GM21717 (cell line): ENCODE measurements at regions not wholly inside any gene's neighbourhood (a gene's known extent, or its start where the extent isn't known, plus 50 kb on each side); places are given as distances from the start of the nearest gene placed in this dataset.

Experiments used
- ATAC-seq: cut with Tn5 transposase; IDR thresholded peaks from one replicate; pipeline ENCODE4 v1.9.1; 2021; ENCODE audit warnings: mild to moderate bottlenecking, moderate library complexity; ENCODE audit not compliant: unreplicated experiment

DNA sequence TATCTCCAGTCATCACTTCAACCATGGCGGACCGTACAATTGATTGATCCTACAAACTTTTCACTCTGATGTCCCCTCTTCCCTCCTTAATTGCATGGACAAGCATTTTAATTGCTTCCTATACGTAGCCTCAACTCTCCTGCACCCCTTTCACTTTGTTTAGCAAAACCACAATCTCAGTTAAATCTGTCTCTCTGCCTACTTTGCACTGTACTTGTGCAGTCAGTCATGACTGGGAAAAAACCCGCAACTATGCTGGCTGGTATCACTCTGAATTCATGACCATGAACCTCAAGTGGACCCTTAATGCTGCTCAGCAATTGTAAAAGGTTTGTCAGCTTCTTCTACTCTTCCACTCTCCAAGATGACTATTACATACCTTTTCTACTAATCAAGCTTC lies 51.7 kb upstream of the AFF2 start:
- ATAC-seq, result no peak
